Astrocyte (in vitro differentiated cells and primary cell): ENCODE measurements at regions not wholly inside any gene's neighbourhood (a gene's known extent, or its start where the extent isn't known, plus 50 kb on each side); places are given as distances from the start of the nearest gene placed in this dataset.
"Not testable (repeated sequence)": the region's sequence is repeated elsewhere in the genome, so short reads cannot be mapped to it uniquely, and the experiment has no call there.

Source experiments
- CTCF ChIP-seq: IDR thresholded peaks from 2 replicates; pipeline ENCODE4 v1.5.1; 2011; ENCODE audit warnings: low read depth, mild to moderate bottlenecking, inconsistent platforms, low read length, moderate library complexity; ENCODE audit not compliant: insufficient read depth
- EZH2 ChIP-seq: IDR thresholded peaks from 2 replicates; pipeline ENCODE4 v1.6.1; 2012; ENCODE audit warnings: mild to moderate bottlenecking, low read length, inconsistent platforms; ENCODE audit not compliant: insufficient read depth

GRCh38 chr10:42281896-42282295 is 356.5 kb downstream of the ZNF33B start:
- not testable (repeated sequence) for TF ChIP-seq EZH2, CTCF
